ENCODE measurements at regions not wholly inside any gene's neighbourhood (a gene's known extent, or its start where the extent isn't known, plus 50 kb on each side); places are given as distances from the start of the nearest gene placed in this dataset.

- FAIRE-seq (no peak), DNase-seq (ENCODE audit: insufficient read length) (no peak)
- TF ChIP-seq POLR2A (IDR thresholded peaks at IDR 0.05; ENCODE audit: low read depth, low read length) (no peak), POLR2AphosphoS5 (IDR thresholded peaks at IDR 0.05; ENCODE audit: low read depth, low read length) (no peak), TAF1 (IDR thresholded peaks at IDR 0.05; ENCODE audit: borderline replicate concordance, low read depth, low read length) (no peak)
Measured at GRCh38 chr2:138182937-138183312, 218.7 kb downstream of the HNMT start.

GRCh38 chr2:138183705-138184104 lies 219.4 kb downstream of the HNMT start:
- FAIRE-seq = no peak
- DNase-seq (ENCODE audit: insufficient read length) = no peak
- TF ChIP-seq POLR2A (IDR thresholded peaks at IDR 0.05; ENCODE audit: low read depth, low read length) (no peak), POLR2AphosphoS5 (IDR thresholded peaks at IDR 0.05; ENCODE audit: low read depth, low read length) (no peak), TAF1 (IDR thresholded peaks at IDR 0.05; ENCODE audit: borderline replicate concordance, low read depth, low read length) (no peak)

GRCh38 chr2:138184428-138184827 lies 220.2 kb downstream of the HNMT start:
- TF ChIP-seq POLR2A (IDR thresholded peaks at IDR 0.05; ENCODE audit: low read depth, low read length) (no peak), TAF1 (IDR thresholded peaks at IDR 0.05; ENCODE audit: borderline replicate concordance, low read depth, low read length) (no peak), POLR2AphosphoS5 (IDR thresholded peaks at IDR 0.05; ENCODE audit: low read depth, low read length) (no peak)
- FAIRE-seq = no peak
- no peak for DNase-seq (ENCODE audit: insufficient read length)

- FAIRE-seq (no peak), DNase-seq (ENCODE audit: insufficient read length) (no peak)
- TF ChIP-seq POLR2AphosphoS5 (IDR thresholded peaks at IDR 0.05; ENCODE audit: low read depth, low read length) (no peak), TAF1 (IDR thresholded peaks at IDR 0.05; ENCODE audit: borderline replicate concordance, low read depth, low read length) (no peak), POLR2A (IDR thresholded peaks at IDR 0.05; ENCODE audit: low read depth, low read length) (no peak)
Measured at GRCh38 chr2:138185827-138186226, 221.6 kb downstream of the HNMT start.

- TF ChIP-seq POLR2AphosphoS5 (IDR thresholded peaks at IDR 0.05; ENCODE audit: low read depth, low read length) (no peak), POLR2A (IDR thresholded peaks at IDR 0.05; ENCODE audit: low read depth, low read length) (no peak), TAF1 (IDR thresholded peaks at IDR 0.05; ENCODE audit: borderline replicate concordance, low read depth, low read length) (no peak)
- no peak for DNase-seq (ENCODE audit: insufficient read length)
- FAIRE-seq = no peak
Measured at GRCh38 chr2:138187221-138187620, 222.9 kb downstream of the HNMT start.

- FAIRE-seq = no peak
- DNase-seq (ENCODE audit: insufficient read length) = no peak
- TF ChIP-seq TAF1 (IDR thresholded peaks at IDR 0.05; ENCODE audit: borderline replicate concordance, low read depth, low read length) (no peak), POLR2AphosphoS5 (IDR thresholded peaks at IDR 0.05; ENCODE audit: low read depth, low read length) (no peak), POLR2A (IDR thresholded peaks at IDR 0.05; ENCODE audit: low read depth, low read length) (no peak)
Measured at GRCh38 chr2:138190999-138191398, 226.7 kb downstream of the HNMT start.

GRCh38 chr2:138193416-138194213 lies 229.3 kb downstream of the HNMT start:
- FAIRE-seq = no peak
- no peak for DNase-seq (ENCODE audit: insufficient read length)
- no peak for TF ChIP-seq POLR2A (IDR thresholded peaks at IDR 0.05; ENCODE audit: low read depth, low read length)

- FAIRE-seq (no peak), DNase-seq (ENCODE audit: insufficient read length) (no peak)
- TF ChIP-seq POLR2AphosphoS5 (IDR thresholded peaks at IDR 0.05; ENCODE audit: low read depth, low read length) = no peak
- no peak for TF ChIP-seq POLR2A (IDR thresholded peaks at IDR 0.05; ENCODE audit: low read depth, low read length)
- TF ChIP-seq TAF1 (IDR thresholded peaks at IDR 0.05; ENCODE audit: borderline replicate concordance, low read depth, low read length) = no peak
Measured at GRCh38 chr2:138201286-138201685, 237.0 kb downstream of the HNMT start.

- TF ChIP-seq POLR2A (IDR thresholded peaks at IDR 0.05; ENCODE audit: low read depth, low read length) (no peak), TAF1 (IDR thresholded peaks at IDR 0.05; ENCODE audit: borderline replicate concordance, low read depth, low read length) (no peak), POLR2AphosphoS5 (IDR thresholded peaks at IDR 0.05; ENCODE audit: low read depth, low read length) (no peak)
- DNase-seq (ENCODE audit: insufficient read length) = no peak
- FAIRE-seq = no peak
Measured at GRCh38 chr2:138202762-138203161, 238.5 kb downstream of the HNMT start.

GRCh38 chr2:138205281-138205680 lies 241.0 kb downstream of the HNMT start:
- DNase-seq (ENCODE audit: insufficient read length) (no peak), FAIRE-seq (no peak)
- no peak for TF ChIP-seq POLR2AphosphoS5 (IDR thresholded peaks at IDR 0.05; ENCODE audit: low read depth, low read length)

GRCh38 chr2:138207074-138207930 lies 243.0 kb downstream of the HNMT start:
- DNase-seq (ENCODE audit: insufficient read length) = no peak
- no peak for FAIRE-seq
- TF ChIP-seq POLR2AphosphoS5 (IDR thresholded peaks at IDR 0.05; ENCODE audit: low read depth, low read length) = no peak
- TF ChIP-seq TAF1 (IDR thresholded peaks at IDR 0.05; ENCODE audit: borderline replicate concordance, low read depth, low read length) = no peak
- TF ChIP-seq POLR2A (IDR thresholded peaks at IDR 0.05; ENCODE audit: low read depth, low read length) = no peak

GRCh38 chr2:138209009-138209408 lies 244.7 kb downstream of the HNMT start:
- FAIRE-seq = no peak
- DNase-seq (ENCODE audit: insufficient read length) = no peak
- no peak for TF ChIP-seq POLR2A (IDR thresholded peaks at IDR 0.05; ENCODE audit: low read depth, low read length)
- TF ChIP-seq POLR2AphosphoS5 (IDR thresholded peaks at IDR 0.05; ENCODE audit: low read depth, low read length) = no peak
- TF ChIP-seq TAF1 (IDR thresholded peaks at IDR 0.05; ENCODE audit: borderline replicate concordance, low read depth, low read length) = no peak

Measured in GM12892 (cell line).